A673 (cell line): ENCODE measurements at regions not wholly inside any gene's neighbourhood (a gene's known extent, or its start where the extent isn't known, plus 50 kb on each side); places are given as distances from the start of the nearest gene placed in this dataset.

ENCODE experiments used
- BruUV-seq: library from RNA; stranded (reverse); fragments of 400-500 nt; replicated peaks from 2 replicates; lab custom pipeline; 2021; lab: Mats Ljungman, UMichigan
- CTCF ChIA-PET: fragments of 300-600 bp; sonication (Branson Sonifier 250); formaldehyde crosslinking; loops from one replicate; lab custom pipeline; 2022; ENCODE audit warnings: antibody characterized with exemption; lab: Charles Lee
- POLR2A ChIA-PET: fragments of 300-600 bp; sonication (Branson Sonifier 250); formaldehyde crosslinking; loops from one replicate; lab custom pipeline; 2022; ENCODE audit warnings: antibody characterized with exemption; ENCODE audit not compliant: low non-redundant PET; lab: Charles Lee
- DNase-seq: peaks from one replicate; pipeline ENCODE4 v3.0.0-alpha.2; 2015; ENCODE audit warnings: low spot score
- H3K27ac ChIP-seq: fragments of 200-600 bp; sonication (generic); 2 replicates; pipeline ENCODE4 v1.5.1; 2016; ENCODE audit warnings: mixed run types, low read depth, mild to moderate bottlenecking, mixed read lengths, antibody characterized with exemption, low read length; ENCODE audit not compliant: poor library complexity, severe bottlenecking
- H3K27me3 ChIP-seq: fragments of 200-600 bp; sonication (generic); replicated peaks from 2 replicates; pipeline ENCODE4 v1.6.1; 2017; ENCODE audit warnings: mixed run types, low read depth, mild to moderate bottlenecking, mixed read lengths, antibody characterized with exemption, low read length; ENCODE audit not compliant: insufficient read depth, poor library complexity
- H3K36me3 ChIP-seq: fragments of 200-600 bp; sonication (generic); 2 replicates; pipeline ENCODE4 v1.6.1; 2016; ENCODE audit warnings: mixed run types, mild to moderate bottlenecking, mixed read lengths, antibody characterized with exemption, low read length; ENCODE audit not compliant: insufficient read depth, poor library complexity, severe bottlenecking
- H3K4me1 ChIP-seq: fragments of 200-600 bp; sonication (generic); 2 replicates; pipeline ENCODE4 v1.6.1; 2017; ENCODE audit warnings: mixed run types, mild to moderate bottlenecking, mixed read lengths, antibody characterized with exemption, low read length; ENCODE audit not compliant: insufficient read depth, poor library complexity, severe bottlenecking
- H3K4me3 ChIP-seq: fragments of 200-600 bp; sonication (generic); 2 replicates; pipeline ENCODE4 v1.5.1; 2016; ENCODE audit warnings: low read depth, mixed run types, mild to moderate bottlenecking, mixed read lengths, low read length; ENCODE audit not compliant: poor library complexity, severe bottlenecking
- H3K9me3 ChIP-seq: fragments of 200-600 bp; sonication (generic); 2 replicates; pipeline ENCODE4 v1.6.1; 2016; ENCODE audit warnings: mixed run types, low read depth, mild to moderate bottlenecking, mixed read lengths, antibody characterized with exemption, low read length; ENCODE audit not compliant: poor library complexity, severe bottlenecking
- EZH2 ChIP-seq: fragments of 200-600 bp; sonication (generic); IDR thresholded peaks from 2 replicates; pipeline ENCODE4 v1.6.1; 2017; ENCODE audit warnings: borderline replicate concordance, low read depth, mild to moderate bottlenecking, mixed read lengths, antibody characterized with exemption, low read length; ENCODE audit not compliant: poor library complexity, severe bottlenecking
- intact Hi-C: fragments of 100-400 bp; cut with micrococcal nuclease; formaldehyde crosslinking; loops from one replicate; pipeline ENCODE4 v1.10.0; 2022; ENCODE audit not compliant: unreplicated experiment
- TF ChIP-seq, protein P1 (sequence below): fragments of 300-800, 200-600 bp; sonication (generic); conservative IDR thresholded peaks from 2 replicates; pipeline ENCODE4 v1.5.1; 2017; ENCODE audit warnings: low read depth, mild to moderate bottlenecking, antibody characterized with exemption, low read length, moderate library complexity, mixed read lengths

DNA sequence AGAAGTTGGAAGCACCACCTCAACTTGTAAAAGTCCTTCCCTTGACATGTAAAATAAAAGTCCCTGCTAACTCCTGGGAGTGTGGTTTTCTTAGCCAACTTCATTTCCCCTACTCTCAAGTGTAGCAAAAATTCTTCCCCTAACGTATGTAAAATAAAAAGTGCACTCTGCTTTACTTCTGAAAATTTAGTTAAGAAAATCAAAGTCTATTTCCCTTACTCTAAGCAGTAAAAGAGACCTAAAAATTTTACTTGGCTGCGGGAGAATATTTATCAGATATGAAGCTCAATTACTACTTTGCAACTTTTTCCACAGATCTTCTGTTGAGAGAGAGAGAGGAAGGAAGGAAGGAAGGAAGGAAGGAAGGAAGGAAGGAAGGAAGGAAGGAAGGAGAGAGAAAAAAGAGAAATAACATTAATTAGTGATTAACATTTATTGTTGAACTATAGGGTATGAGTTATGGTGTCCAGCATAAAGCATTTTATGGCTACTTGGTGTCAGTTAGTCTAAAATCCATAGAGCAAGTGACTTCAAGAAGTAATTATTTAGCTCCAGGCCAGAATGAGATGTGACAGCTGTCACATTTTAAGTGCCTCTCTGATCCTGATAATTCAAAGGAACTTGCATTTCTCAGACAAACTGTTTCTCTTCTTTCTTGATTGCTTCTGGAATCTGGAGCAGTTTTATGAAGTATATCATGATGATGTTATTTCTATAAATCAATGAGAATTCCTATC lies 210.3 kb downstream of the TMX3 start:
- H3K27ac ChIP-seq = peak overlapping the region; percentile 99
- peak; percentile 98 for DNase-seq
- no TSS peak for BruUV-seq
- ChIA-PET POLR2A (interaction anchor here (0.6 to 1.2 kb wide), 5 partner anchors 63 to 989 kb away, joined by 3 to 25 read pairs (median 9); partner anchors contain the start of gene DSEL), CTCF (interaction anchor here (0.5 to 1.5 kb wide), 3 partner anchors 155 to 988 kb away, joined by 3 to 8 read pairs (median 4); no protein-coding TSS in a partner anchor)
- H3K4me3 ChIP-seq = no peak overlapping the region
- intact Hi-C loops = loop anchor here (1.0 to 10.0 kb wide), 10 partner anchors 65 to 1286 kb away; partner anchors contain the start of gene DSEL
- H3K27me3 ChIP-seq = no peaks in the 10 kb centered on the region
- peaks cover 42% of the 10 kb centered on the region for H3K4me1 ChIP-seq
- H3K9me3 ChIP-seq = no peaks in the 10 kb centered on the region
- peaks cover 9% of the 10 kb centered on the region for H3K36me3 ChIP-seq
- TF ChIP-seq, protein P1, sequence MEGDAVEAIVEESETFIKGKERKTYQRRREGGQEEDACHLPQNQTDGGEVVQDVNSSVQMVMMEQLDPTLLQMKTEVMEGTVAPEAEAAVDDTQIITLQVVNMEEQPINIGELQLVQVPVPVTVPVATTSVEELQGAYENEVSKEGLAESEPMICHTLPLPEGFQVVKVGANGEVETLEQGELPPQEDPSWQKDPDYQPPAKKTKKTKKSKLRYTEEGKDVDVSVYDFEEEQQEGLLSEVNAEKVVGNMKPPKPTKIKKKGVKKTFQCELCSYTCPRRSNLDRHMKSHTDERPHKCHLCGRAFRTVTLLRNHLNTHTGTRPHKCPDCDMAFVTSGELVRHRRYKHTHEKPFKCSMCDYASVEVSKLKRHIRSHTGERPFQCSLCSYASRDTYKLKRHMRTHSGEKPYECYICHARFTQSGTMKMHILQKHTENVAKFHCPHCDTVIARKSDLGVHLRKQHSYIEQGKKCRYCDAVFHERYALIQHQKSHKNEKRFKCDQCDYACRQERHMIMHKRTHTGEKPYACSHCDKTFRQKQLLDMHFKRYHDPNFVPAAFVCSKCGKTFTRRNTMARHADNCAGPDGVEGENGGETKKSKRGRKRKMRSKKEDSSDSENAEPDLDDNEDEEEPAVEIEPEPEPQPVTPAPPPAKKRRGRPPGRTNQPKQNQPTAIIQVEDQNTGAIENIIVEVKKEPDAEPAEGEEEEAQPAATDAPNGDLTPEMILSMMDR = no peak
- TF ChIP-seq EZH2 = no peak

DNA sequence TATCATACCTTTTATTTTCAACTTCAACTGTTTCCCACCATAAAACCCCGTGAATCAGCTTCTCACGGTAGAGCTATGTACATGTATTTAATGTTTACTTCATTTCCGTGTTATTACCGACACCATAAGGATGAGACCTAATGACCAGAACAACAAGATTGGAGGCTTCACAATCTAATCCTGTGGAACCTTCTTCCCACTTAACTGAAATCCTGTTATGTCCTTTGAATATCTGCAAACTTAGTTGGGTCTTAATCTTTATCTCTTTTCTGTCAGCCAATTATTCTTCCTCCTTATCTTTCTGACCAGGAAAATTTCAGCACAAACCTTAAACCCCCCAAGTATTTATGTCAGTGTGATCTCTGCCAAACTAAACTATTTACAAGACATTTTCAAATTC lies 214.4 kb downstream of the TMX3 start:
- Histone ChIP-seq H3K4me3 (no peak overlapping the region), H3K27ac (peak overlapping the region; percentile 99), H3K36me3 (peaks cover 9% of the 10 kb centered on the region), H3K9me3 (no peaks in the 10 kb centered on the region), H3K27me3 (no peaks in the 10 kb centered on the region), H3K4me1 (peaks cover 45% of the 10 kb centered on the region)
- intact Hi-C loops = loop anchor here (5.0 to 10.0 kb wide), 3 partner anchors 618 to 1268 kb away; no protein-coding TSS in a partner anchor
- TF ChIP-seq, protein P1 = no peak
- TF ChIP-seq EZH2 = no peak
- CTCF ChIA-PET = no interaction called here
- peak; percentile 26 for DNase-seq
- no TSS peak for BruUV-seq
- POLR2A ChIA-PET = no interaction called here

DNA sequence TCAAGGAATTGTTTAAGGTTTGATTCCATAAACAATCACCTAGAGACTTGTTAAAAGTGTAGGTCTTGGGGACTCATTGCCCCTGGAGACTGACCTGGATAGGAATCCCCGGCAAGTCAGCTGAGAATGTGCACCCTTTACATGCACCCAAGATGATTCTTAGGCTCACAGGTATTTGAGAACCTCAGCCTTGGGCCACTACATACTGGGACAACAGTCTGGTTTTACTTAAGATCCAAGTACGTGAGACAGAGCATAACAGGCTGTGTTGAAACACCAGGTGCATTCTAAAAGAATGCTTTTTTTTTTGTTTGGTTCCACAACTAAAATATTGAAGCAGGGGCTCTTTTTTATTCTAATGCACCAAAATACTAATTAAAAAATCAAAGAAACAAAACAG lies 215.8 kb downstream of the TMX3 start:
- BruUV-seq = no TSS peak
- CTCF ChIA-PET = no interaction called here

More for the DNA sequence above, 215.8 kb downstream of the TMX3 start:
- Histone ChIP-seq H3K4me1 (peaks cover 42% of the 10 kb centered on the region), H3K36me3 (peaks cover 9% of the 10 kb centered on the region), H3K27me3 (no peaks in the 10 kb centered on the region), H3K4me3 (no peak overlapping the region), H3K27ac (peak overlapping the region; percentile 49), H3K9me3 (no peaks in the 10 kb centered on the region)
- TF ChIP-seq EZH2 = no peak
- TF ChIP-seq, protein P1 = no peak
- DNase-seq = no peak
- POLR2A ChIA-PET = interaction anchor here (0.7 kb wide), 1 partner anchor 10 kb away, joined by 10 read pairs; no protein-coding TSS in a partner anchor
- intact Hi-C loops = no loop called here
